HG03565 (cell line): ENCODE measurements at regions not wholly inside any gene's neighbourhood (a gene's known extent, or its start where the extent isn't known, plus 50 kb on each side); places are given as distances from the start of the nearest gene placed in this dataset.
"Not testable (repeated sequence)": the region's sequence is repeated elsewhere in the genome, so short reads cannot be mapped to it uniquely, and the experiment has no call there.

Experiments
- ATAC-seq: cut with Tn5 transposase; IDR thresholded peaks from one replicate; pipeline ENCODE4 v1.9.1; 2021; ENCODE audit warnings: mild to moderate bottlenecking, moderate library complexity; ENCODE audit not compliant: unreplicated experiment

- ATAC-seq: no peak
These were observed 537.4 kb upstream of the B3GAT1 start for GRCh38 chr11:134949121-134950090.

- no peak for ATAC-seq
These were observed 535.5 kb upstream of the B3GAT1 start for GRCh38 chr11:134947556-134947955.

- ATAC-seq: no peak
These were observed 534.0 kb upstream of the B3GAT1 start for GRCh38 chr11:134945993-134946392.

GRCh38 chr11:134944986-134945385, 532.9 kb upstream of the B3GAT1 start:
- no peak for ATAC-seq

- no peak for ATAC-seq
These were observed 532.1 kb upstream of the B3GAT1 start for GRCh38 chr11:134944131-134944530.

- no peak for ATAC-seq
These were observed 531.5 kb upstream of the B3GAT1 start for GRCh38 chr11:134943544-134943943.

- ATAC-seq: no peak
These were observed 530.6 kb upstream of the B3GAT1 start for GRCh38 chr11:134942681-134943080.

GRCh38 chr11:134941936-134942600, 530.0 kb upstream of the B3GAT1 start:
- not testable (repeated sequence) for ATAC-seq

GRCh38 chr11:134941326-134941725, 529.3 kb upstream of the B3GAT1 start:
- no peak for ATAC-seq

- ATAC-seq: no peak
These were observed 528.5 kb upstream of the B3GAT1 start for GRCh38 chr11:134940441-134941126.

GRCh38 chr11:134939905-134940304, 527.9 kb upstream of the B3GAT1 start:
- ATAC-seq: no peak

- no peak for ATAC-seq
These were observed 527.0 kb upstream of the B3GAT1 start for GRCh38 chr11:134939031-134939430.

- no peak for ATAC-seq
These were observed 526.2 kb upstream of the B3GAT1 start for GRCh38 chr11:134938212-134938611.

- ATAC-seq: not testable (repeated sequence)
These were observed 525.2 kb upstream of the B3GAT1 start for GRCh38 chr11:134937193-134937592.

GRCh38 chr11:134932761-134933160, 520.7 kb upstream of the B3GAT1 start:
- no peak for ATAC-seq

- no peak for ATAC-seq
These were observed 513.4 kb upstream of the B3GAT1 start for GRCh38 chr11:134925432-134925831.

- ATAC-seq: no peak
These were observed 511.4 kb upstream of the B3GAT1 start for GRCh38 chr11:134923441-134923840.

GRCh38 chr11:134921938-134922337, 509.9 kb upstream of the B3GAT1 start:
- ATAC-seq: no peak

GRCh38 chr11:134920851-134921608, 509.0 kb upstream of the B3GAT1 start:
- ATAC-seq: no peak

- no peak for ATAC-seq
These were observed 504.6 kb upstream of the B3GAT1 start for GRCh38 chr11:134916421-134917213.
